Liver (tissue), 3 donors: ENCODE measurements at regions not wholly inside any gene's neighbourhood (a gene's known extent, or its start where the extent isn't known, plus 50 kb on each side); places are given as distances from the start of the nearest gene placed in this dataset.
"Not testable (repeated sequence)": the region's sequence is repeated elsewhere in the genome, so short reads cannot be mapped to it uniquely, and the experiment has no call there.

Experiments used
- CTCF ChIP-seq: fragments of 150-350 bp; IDR thresholded peaks from 2 replicates; pipeline ENCODE4 v1.5.1; 2017; ENCODE audit warnings: improper control_type of control experiment, low read depth, low read length; ENCODE audit not compliant: missing input control
- RAD21 ChIP-seq, 2 donors: IDR thresholded peaks; 2 replicates each; pipeline ENCODE4 v1.6.1; 2016; ENCODE audit warnings: antibody characterized with exemption in 2 of 2, mild to moderate bottlenecking in 2 of 2
- SP1 ChIP-seq: IDR thresholded peaks from 2 replicates; pipeline ENCODE4 v1.6.1; 2018; ENCODE audit warnings: antibody characterized with exemption, mild to moderate bottlenecking
- TAF1 ChIP-seq: conservative IDR thresholded peaks from 2 replicates; pipeline ENCODE4 v1.6.1; 2016; ENCODE audit warnings: antibody characterized with exemption, mild to moderate bottlenecking
- YY1 ChIP-seq: IDR thresholded peaks from 2 replicates; pipeline ENCODE4 v1.6.1; 2016; ENCODE audit warnings: antibody characterized with exemption, mild to moderate bottlenecking
- ZBTB33 ChIP-seq: IDR thresholded peaks from 2 replicates; pipeline ENCODE4 v1.6.1; 2016; ENCODE audit warnings: antibody characterized with exemption
- TF ChIP-seq, protein P1 (sequence below): IDR thresholded peaks from 2 replicates; pipeline ENCODE4 v1.6.1; 2016; ENCODE audit warnings: antibody characterized with exemption, mild to moderate bottlenecking
- TF ChIP-seq, protein P2 (sequence below): IDR thresholded peaks from 2 replicates; pipeline ENCODE4 v1.6.1; 2016; ENCODE audit warnings: antibody characterized with exemption
- donor health status: healthy.
- donor health status: healthy.

- TF ChIP-seq CTCF; TAF1; SP1; YY1; ZBTB33; RAD21 (IDR thresholded peaks at IDR 0.05): not testable (repeated sequence)
- TF ChIP-seq, protein P1, sequence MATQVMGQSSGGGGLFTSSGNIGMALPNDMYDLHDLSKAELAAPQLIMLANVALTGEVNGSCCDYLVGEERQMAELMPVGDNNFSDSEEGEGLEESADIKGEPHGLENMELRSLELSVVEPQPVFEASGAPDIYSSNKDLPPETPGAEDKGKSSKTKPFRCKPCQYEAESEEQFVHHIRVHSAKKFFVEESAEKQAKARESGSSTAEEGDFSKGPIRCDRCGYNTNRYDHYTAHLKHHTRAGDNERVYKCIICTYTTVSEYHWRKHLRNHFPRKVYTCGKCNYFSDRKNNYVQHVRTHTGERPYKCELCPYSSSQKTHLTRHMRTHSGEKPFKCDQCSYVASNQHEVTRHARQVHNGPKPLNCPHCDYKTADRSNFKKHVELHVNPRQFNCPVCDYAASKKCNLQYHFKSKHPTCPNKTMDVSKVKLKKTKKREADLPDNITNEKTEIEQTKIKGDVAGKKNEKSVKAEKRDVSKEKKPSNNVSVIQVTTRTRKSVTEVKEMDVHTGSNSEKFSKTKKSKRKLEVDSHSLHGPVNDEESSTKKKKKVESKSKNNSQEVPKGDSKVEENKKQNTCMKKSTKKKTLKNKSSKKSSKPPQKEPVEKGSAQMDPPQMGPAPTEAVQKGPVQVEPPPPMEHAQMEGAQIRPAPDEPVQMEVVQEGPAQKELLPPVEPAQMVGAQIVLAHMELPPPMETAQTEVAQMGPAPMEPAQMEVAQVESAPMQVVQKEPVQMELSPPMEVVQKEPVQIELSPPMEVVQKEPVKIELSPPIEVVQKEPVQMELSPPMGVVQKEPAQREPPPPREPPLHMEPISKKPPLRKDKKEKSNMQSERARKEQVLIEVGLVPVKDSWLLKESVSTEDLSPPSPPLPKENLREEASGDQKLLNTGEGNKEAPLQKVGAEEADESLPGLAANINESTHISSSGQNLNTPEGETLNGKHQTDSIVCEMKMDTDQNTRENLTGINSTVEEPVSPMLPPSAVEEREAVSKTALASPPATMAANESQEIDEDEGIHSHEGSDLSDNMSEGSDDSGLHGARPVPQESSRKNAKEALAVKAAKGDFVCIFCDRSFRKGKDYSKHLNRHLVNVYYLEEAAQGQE = not testable (repeated sequence)
- TF ChIP-seq, protein P2, sequence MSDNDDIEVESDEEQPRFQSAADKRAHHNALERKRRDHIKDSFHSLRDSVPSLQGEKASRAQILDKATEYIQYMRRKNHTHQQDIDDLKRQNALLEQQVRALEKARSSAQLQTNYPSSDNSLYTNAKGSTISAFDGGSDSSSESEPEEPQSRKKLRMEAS = not testable (repeated sequence)
These were observed 398.7 kb upstream of the SOX5 start for GRCh38 chr12:24348180-24348579.
